Loucy (cell line): ENCODE measurements at regions not wholly inside any gene's neighbourhood (a gene's known extent, or its start where the extent isn't known, plus 50 kb on each side); places are given as distances from the start of the nearest gene placed in this dataset.

Source experiments
- H2AFZ ChIP-seq: fragments of 200-600 bp; sonication (generic); 2 replicates; pipeline ENCODE4 v1.6.0; 2016; ENCODE audit warnings: antibody characterized with exemption, mild to moderate bottlenecking, low read length, moderate library complexity
- H3F3A ChIP-seq: fragments of 200-600 bp; 2 replicates; pipeline ENCODE4 v1.6.0; 2016; ENCODE audit warnings: antibody characterized with exemption, low read depth, mild to moderate bottlenecking
- H3K27me3 ChIP-seq: fragments of 200-600 bp; sonication (generic); 2 replicates; pipeline ENCODE4 v1.6.1; 2014; ENCODE audit warnings: low read length, mild to moderate bottlenecking; ENCODE audit not compliant: insufficient read depth, poor library complexity, severe bottlenecking
- H3K36me3 ChIP-seq: fragments of 200-600 bp; sonication (generic); 2 replicates; pipeline ENCODE4 v1.6.1; 2016; ENCODE audit warnings: low read length; ENCODE audit not compliant: insufficient read depth
- H3K4me1 ChIP-seq: fragments of 200-600 bp; sonication (generic); 2 replicates; pipeline ENCODE4 v1.5.1; 2014; ENCODE audit warnings: low read length, mild to moderate bottlenecking; ENCODE audit not compliant: insufficient read depth, poor library complexity, severe bottlenecking
- H3K4me2 ChIP-seq: fragments of 200-600 bp; sonication (generic); 2 replicates; pipeline ENCODE4 v1.6.0; 2014; ENCODE audit warnings: antibody characterized with exemption, low read length, low read depth, mild to moderate bottlenecking; ENCODE audit not compliant: poor library complexity, severe bottlenecking
- H3K4me3 ChIP-seq: fragments of 200-600 bp; sonication (generic); 2 replicates; pipeline ENCODE4 v1.5.1; 2014; ENCODE audit warnings: low read length, mild to moderate bottlenecking, mixed read lengths; ENCODE audit not compliant: poor library complexity, severe bottlenecking
- H3K79me2 ChIP-seq: fragments of 200-600 bp; sonication (generic); 2 replicates; pipeline ENCODE4 v1.6.1; 2014; ENCODE audit warnings: low read length; ENCODE audit not compliant: insufficient read depth
- H3K9ac ChIP-seq: fragments of 200-600 bp; sonication (generic); 2 replicates; pipeline ENCODE4 v1.6.0; 2014; ENCODE audit warnings: mild to moderate bottlenecking, low read depth, low read length, moderate library complexity; ENCODE audit not compliant: poor library complexity, severe bottlenecking
- H3K9me2 ChIP-seq: fragments of 200-600 bp; sonication (generic); replicated peaks from 2 replicates; pipeline ENCODE4 v1.6.1; 2016; ENCODE audit warnings: low read depth, low read length, mixed read lengths
- H3K9me3 ChIP-seq: fragments of 200-600 bp; sonication (generic); 2 replicates; pipeline ENCODE4 v1.6.1; 2014; ENCODE audit warnings: mild to moderate bottlenecking, antibody characterized with exemption, low read length, low read depth; ENCODE audit not compliant: insufficient read depth
- H4K20me1 ChIP-seq: fragments of 200-600 bp; sonication (generic); 2 replicates; pipeline ENCODE4 v1.6.0; 2014; ENCODE audit warnings: antibody characterized with exemption, low read length, mild to moderate bottlenecking; ENCODE audit not compliant: insufficient read depth, poor library complexity, severe bottlenecking
- CTCF ChIP-seq: fragments of 200-600 bp; sonication (generic); conservative IDR thresholded peaks from 2 replicates; pipeline ENCODE4 v1.5.1; 2014; ENCODE audit warnings: mild to moderate bottlenecking, antibody characterized with exemption, low read length
- EZH2phosphoT487 ChIP-seq: fragments of 200-600 bp; IDR thresholded peaks from 2 replicates; pipeline ENCODE4 v1.6.1; 2018; ENCODE audit warnings: antibody characterized with exemption, mild to moderate bottlenecking, moderate library complexity, borderline replicate concordance

- no peak overlapping the region for H3K4me3 ChIP-seq
- H3K9me3 ChIP-seq = no peaks in the 10 kb centered on the region
- H3K79me2 ChIP-seq = no peaks in the 10 kb centered on the region
- no peaks in the 10 kb centered on the region for H3K36me3 ChIP-seq
- TF ChIP-seq EZH2phosphoT487 (no peak), CTCF (no peak)
- H3K9me2 ChIP-seq = no peaks in the 10 kb centered on the region
- H3K9ac ChIP-seq = no peak overlapping the region
- H2AFZ ChIP-seq = no peak overlapping the region
- H3K27me3 ChIP-seq = no peaks in the 10 kb centered on the region
- H3K4me1 ChIP-seq = no peaks in the 10 kb centered on the region
- H3K4me2 ChIP-seq = no peak overlapping the region
- H4K20me1 ChIP-seq = no peaks in the 10 kb centered on the region
- no peaks in the 10 kb centered on the region for H3F3A ChIP-seq
These were observed 264.3 kb upstream of the ECI2 start for GRCh38 chr6:4399656-4400055.

DNA sequence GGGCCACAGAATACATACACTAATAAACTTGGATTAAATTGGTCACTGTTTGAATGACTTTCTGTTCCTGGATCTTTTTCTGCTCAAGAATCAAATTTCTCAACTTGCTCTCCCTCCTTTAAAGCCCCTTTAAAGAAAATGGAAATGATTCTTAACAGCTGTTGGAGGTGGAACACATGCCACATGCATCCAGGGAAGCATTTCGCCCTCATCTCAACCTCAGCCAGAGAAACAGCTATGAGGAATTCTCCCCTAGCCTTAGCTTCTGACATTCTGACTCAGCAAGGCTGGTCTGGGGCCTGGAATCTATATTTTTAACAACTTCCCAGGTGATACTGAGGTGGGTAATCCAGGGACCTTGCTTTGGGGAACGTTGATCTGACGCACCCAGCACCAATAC, 263.4 kb upstream of the ECI2 start:
- Histone ChIP-seq H3K9me3 (no peaks in the 10 kb centered on the region), H3K9me2 (no peaks in the 10 kb centered on the region), H3K9ac (no peak overlapping the region), H2AFZ (no peak overlapping the region), H3K36me3 (no peaks in the 10 kb centered on the region), H3K4me1 (no peaks in the 10 kb centered on the region), H3K4me2 (no peak overlapping the region), H3K4me3 (no peak overlapping the region), H3K27me3 (no peaks in the 10 kb centered on the region), H3K79me2 (no peaks in the 10 kb centered on the region), H4K20me1 (no peaks in the 10 kb centered on the region), H3F3A (no peaks in the 10 kb centered on the region)
- TF ChIP-seq EZH2phosphoT487 = no peak
- TF ChIP-seq CTCF = no peak

- TF ChIP-seq EZH2phosphoT487 (no peak), CTCF (no peak)
- Histone ChIP-seq H3K4me3 (no peak overlapping the region), H3K27me3 (no peaks in the 10 kb centered on the region), H3F3A (no peaks in the 10 kb centered on the region), H3K9me2 (no peaks in the 10 kb centered on the region), H3K9ac (no peak overlapping the region), H2AFZ (no peak overlapping the region), H4K20me1 (no peaks in the 10 kb centered on the region), H3K36me3 (no peaks in the 10 kb centered on the region), H3K4me2 (no peak overlapping the region), H3K79me2 (no peaks in the 10 kb centered on the region), H3K4me1 (no peaks in the 10 kb centered on the region), H3K9me3 (no peaks in the 10 kb centered on the region)
These were observed 261.9 kb upstream of the ECI2 start for GRCh38 chr6:4397307-4397706.
